Adrenal gland (tissue), 5 donors: ENCODE measurements at regions not wholly inside any gene's neighbourhood (a gene's known extent, or its start where the extent isn't known, plus 50 kb on each side); places are given as distances from the start of the nearest gene placed in this dataset.

ENCODE experiments used
- CTCF ChIP-seq, 6 experiments: fragments of 450-650 bp in 4 of 6; fragments of 200-600 bp in 2 of 6; sonication (generic) in 1 of 6; IDR thresholded peaks; 1 replicate in 5 of 6; 2 replicates in 1 of 6; pipeline versions ENCODE4 v1.5.1 to v1.8.0; 2016 to 2021; ENCODE audit warnings: antibody characterized with exemption in 6 of 6, mild to moderate bottlenecking in 2 of 6, moderate library complexity in 1 of 6
- POLR2A ChIP-seq, 2 donors: fragments of 450-650 bp; IDR thresholded peaks; one replicate each; pipeline ENCODE4 v1.6.1; 2017; ENCODE audit warnings: antibody characterized with exemption in 2 of 2, mild to moderate bottlenecking in 2 of 2, moderate library complexity in 1 of 2
- donor health status: DM: no; HTN: no; CAD: no.

- no peak for TF ChIP-seq POLR2A (IDR thresholded peaks at IDR 0.05)
- no peak for TF ChIP-seq CTCF (IDR thresholded peaks at IDR 0.05)
Measured at GRCh38 chr10:8338177-8338766, 283.8 kb downstream of the GATA3 start.
